IMR-90 (cell line): ENCODE measurements at regions not wholly inside any gene's neighbourhood (a gene's known extent, or its start where the extent isn't known, plus 50 kb on each side); places are given as distances from the start of the nearest gene placed in this dataset.
"Not testable (repeated sequence)": the region's sequence is repeated elsewhere in the genome, so short reads cannot be mapped to it uniquely, and the experiment has no call there.

Experiments
- ATAC-seq: fragments of 200-7000 bp; cut with Tn5 transposase; 2 replicates; pipeline ENCODE4 v1.9.1; 2020; ENCODE audit warnings: low read depth, mild to moderate bottlenecking, moderate library complexity
- BruUV-seq: library from RNA; stranded (reverse); fragments of 400-500 nt; replicated peaks from 2 replicates; lab custom pipeline; 2021; lab: Mats Ljungman, UMichigan
- CTCF ChIA-PET: fragments of 300-600 bp; formaldehyde crosslinking; extraction: SDS; loops from one replicate; lab custom pipeline; 2021; ENCODE audit warnings: antibody characterized with exemption; lab: Yijun Ruan, JAX
- POLR2A ChIA-PET: fragments of 300-600 bp; sonication (Branson Sonifier 250); formaldehyde crosslinking; loops from one replicate; lab custom pipeline; 2022; ENCODE audit warnings: antibody characterized with exemption; ENCODE audit not compliant: unreplicated experiment; lab: Charles Lee
- DNase-seq: peaks from one replicate; pipeline ENCODE4 v3.0.0; 2013
- H2AFZ ChIP-seq: replicated peaks from 2 replicates; pipeline ENCODE3; 2013; ENCODE audit warnings: low read length, mild to moderate bottlenecking; ENCODE audit not compliant: poor library complexity
- H2AK5ac ChIP-seq: 2 replicates; pipeline ENCODE4 v1.6.1; 2013; ENCODE audit warnings: low read depth, low read length, inconsistent platforms
- H2AK9ac ChIP-seq: replicated peaks from 2 replicates; pipeline ENCODE3; 2013; ENCODE audit warnings: mild to moderate bottlenecking, low read depth, low read length, moderate library complexity; ENCODE audit not compliant: poor library complexity
- H2BK120ac ChIP-seq: 2 replicates; pipeline ENCODE4 v1.6.1; 2013; ENCODE audit warnings: low read depth, low read length, inconsistent platforms
- H2BK15ac ChIP-seq: 3 replicates; pipeline ENCODE4 v1.6.1; 2013; ENCODE audit warnings: low read depth, low read length, inconsistent platforms
- H2BK20ac ChIP-seq: 2 replicates; pipeline ENCODE4 v1.6.1; 2013; ENCODE audit warnings: low read depth, mild to moderate bottlenecking, inconsistent platforms, low read length, moderate library complexity
- H2BK5ac ChIP-seq: 2 replicates; pipeline ENCODE4 v1.6.1; 2013; ENCODE audit warnings: mild to moderate bottlenecking, low read depth, low read length, inconsistent platforms; ENCODE audit not compliant: poor library complexity, severe bottlenecking
- H3K14ac ChIP-seq: replicated peaks from 2 replicates; pipeline ENCODE4 v1.6.1; 2013; ENCODE audit warnings: low read depth, low read length, inconsistent platforms
- H3K18ac ChIP-seq: 2 replicates; pipeline ENCODE4 v1.6.1; 2013; ENCODE audit warnings: low read depth, low read length, control low read depth
- H3K23ac ChIP-seq: 2 replicates; pipeline ENCODE4 v1.6.1; 2013; ENCODE audit warnings: low read depth, low read length, inconsistent platforms
- H3K27ac ChIP-seq: 2 replicates; pipeline ENCODE4 v1.5.1; 2013; ENCODE audit warnings: mild to moderate bottlenecking, control low read depth, low read length; ENCODE audit not compliant: insufficient read depth
- H3K27me3 ChIP-seq: 2 replicates; pipeline ENCODE4 v1.6.1; 2013; ENCODE audit warnings: low read length; ENCODE audit not compliant: control insufficient read depth, insufficient read depth
- H3K36me3 ChIP-seq: 2 replicates; pipeline ENCODE4 v1.6.1; 2013; ENCODE audit warnings: low read length, mixed read lengths; ENCODE audit not compliant: control insufficient read depth, insufficient read depth
- H3K4ac ChIP-seq: 2 replicates; pipeline ENCODE4 v1.6.1; 2013; ENCODE audit warnings: low read depth, low read length, inconsistent platforms
- H3K4me1 ChIP-seq: 2 replicates; pipeline ENCODE4 v1.6.1; 2013; ENCODE audit warnings: low read length, mixed read lengths; ENCODE audit not compliant: control insufficient read depth, insufficient read depth
- H3K4me2 ChIP-seq: 2 replicates; pipeline ENCODE4 v1.6.1; 2013; ENCODE audit warnings: low read depth, mild to moderate bottlenecking, control low read depth, low read length, moderate library complexity
- H3K4me3 ChIP-seq: 2 replicates; pipeline ENCODE4 v1.5.1; 2013; ENCODE audit warnings: low read depth, mild to moderate bottlenecking, control low read depth, low read length, moderate library complexity; ENCODE audit not compliant: insufficient read depth
- H3K56ac ChIP-seq: 2 replicates; pipeline ENCODE4 v1.6.1; 2013; ENCODE audit warnings: low read length, inconsistent platforms; ENCODE audit not compliant: insufficient read depth; ENCODE audit errors: extremely low read depth
- H3K79me1 ChIP-seq, 2 experiments: 2 replicates each; pipeline ENCODE4 v1.6.1; 2013; ENCODE audit warnings: low read length in 2 of 2, inconsistent platforms in 1 of 2, low read depth in 1 of 2
- H3K9ac ChIP-seq: 2 replicates; pipeline ENCODE4 v1.6.1; 2013; ENCODE audit warnings: low read depth, low read length, control low read depth
- H3K9me1 ChIP-seq: 2 replicates; pipeline ENCODE4 v1.6.1; 2013; ENCODE audit warnings: low read length, inconsistent platforms; ENCODE audit not compliant: insufficient read depth
- H3K9me3 ChIP-seq: 2 replicates; pipeline ENCODE4 v1.6.1; 2013; ENCODE audit warnings: low read length; ENCODE audit not compliant: control insufficient read depth, insufficient read depth
- H4K20me1 ChIP-seq: 2 replicates; pipeline ENCODE4 v1.6.1; 2013; ENCODE audit warnings: low read length, inconsistent platforms; ENCODE audit not compliant: insufficient read depth
- H4K5ac ChIP-seq: 2 replicates; pipeline ENCODE4 v1.6.1; 2013; ENCODE audit warnings: mild to moderate bottlenecking, low read depth, low read length, control low read depth
- H4K8ac ChIP-seq, 2 experiments: 2 replicates each; pipeline ENCODE4 v1.6.1; 2013; ENCODE audit warnings: low read depth in 2 of 2, low read length in 2 of 2, control low read depth in 1 of 2, inconsistent platforms in 1 of 2
- H4K91ac ChIP-seq: 2 replicates; pipeline ENCODE4 v1.6.1; 2013; ENCODE audit warnings: low read depth, low read length, inconsistent platforms; ENCODE audit not compliant: insufficient read depth
- WGBS, 2 experiments: methylation state at CpG; one replicate each; pipeline versions ENCODE4 v1.1.5 to v1.1.7; 2013; ENCODE audit warnings: missing lambda C conversion rate in 2 of 2; ENCODE audit not compliant: insufficient read length in 1 of 2; ENCODE audit errors: extremely low coverage in 2 of 2; 5-methylcytosine and 5-hydroxymethylcytosine counted together
- dilution Hi-C: fragments of 300-500 bp; cut with HindIII; formaldehyde crosslinking; loops from one replicate; pipeline ENCODE4 v1.14.3; 2018; ENCODE audit warnings: low sequenced_read_pairs; ENCODE audit not compliant: unreplicated experiment
- in situ Hi-C: fragments of 300-500 bp; cut with MboI; formaldehyde crosslinking; loops from 3 replicates; pipeline ENCODE4 v1.14.3; 2019; ENCODE audit warnings: low sequenced_read_pairs, inconsistent platforms, mixed read lengths
- intact Hi-C: fragments of 100-400 bp; cut with micrococcal nuclease; formaldehyde crosslinking; loops from 2 replicates; pipeline ENCODE4 v1.10.0; 2022

- H3K4me1 ChIP-seq, dilution Hi-C loops, POLR2A ChIA-PET, H3K9me1 ChIP-seq, H2BK120ac ChIP-seq, H4K8ac ChIP-seq, H2BK20ac ChIP-seq, H3K9me3 ChIP-seq, H3K36me3 ChIP-seq, H3K4me3 ChIP-seq, H3K9ac ChIP-seq, H2AK9ac ChIP-seq, H3K56ac ChIP-seq, H4K20me1 ChIP-seq, H4K91ac ChIP-seq, H2AFZ ChIP-seq, H2BK15ac ChIP-seq, ATAC-seq, H3K27ac ChIP-seq, H3K79me1 ChIP-seq, H2AK5ac ChIP-seq, BruUV-seq, H2BK5ac ChIP-seq, H3K27me3 ChIP-seq, H3K14ac ChIP-seq, in situ Hi-C loops, H3K23ac ChIP-seq, H4K5ac ChIP-seq, CTCF ChIA-PET, H3K18ac ChIP-seq, H3K4me2 ChIP-seq, H3K4ac ChIP-seq, intact Hi-C loops: not testable (repeated sequence)
- DNase-seq: peak; percentile 16
- WGBS, 2 experiments: no CpG with 5 or more reads among the region's 3 CpGs
These were observed 570.8 kb upstream of the PTGER4 start for GRCh38 chr5:40108764-40109390.

DNA sequence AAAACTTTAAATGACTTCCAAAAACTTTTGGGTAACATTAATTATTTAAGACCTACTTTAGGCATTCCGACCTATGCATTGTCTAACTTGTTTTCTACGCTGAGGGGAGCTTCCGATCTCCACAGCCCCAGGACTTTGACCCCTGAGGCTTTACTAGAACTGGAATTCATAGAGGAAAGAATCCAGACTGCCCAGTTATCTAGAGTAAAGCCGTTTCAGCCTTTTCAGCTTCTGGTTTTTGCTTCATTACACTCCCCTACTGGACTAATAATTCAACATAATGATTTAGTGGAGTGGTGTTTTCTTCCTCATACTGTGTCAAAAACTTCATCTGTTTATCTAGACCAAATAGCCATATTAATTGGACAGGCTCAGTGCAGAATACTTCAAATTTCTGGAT, 571.9 kb upstream of the PTGER4 start:
- CTCF ChIA-PET, H3K9me3 ChIP-seq, H3K18ac ChIP-seq, H3K79me1 ChIP-seq, H2BK15ac ChIP-seq, ATAC-seq, H3K27me3 ChIP-seq, H3K9ac ChIP-seq, BruUV-seq, intact Hi-C loops, H2BK5ac ChIP-seq, H3K56ac ChIP-seq, H4K91ac ChIP-seq, H2BK20ac ChIP-seq, H2AK9ac ChIP-seq, H3K27ac ChIP-seq, H3K4me1 ChIP-seq, H3K4me2 ChIP-seq, H3K9me1 ChIP-seq, H2AK5ac ChIP-seq, H4K8ac ChIP-seq, H3K4me3 ChIP-seq, DNase-seq, POLR2A ChIA-PET, in situ Hi-C loops, H4K20me1 ChIP-seq, dilution Hi-C loops, H2AFZ ChIP-seq, H4K5ac ChIP-seq, H3K23ac ChIP-seq, H3K4ac ChIP-seq, H3K14ac ChIP-seq, H2BK120ac ChIP-seq, H3K36me3 ChIP-seq: not testable (repeated sequence)
- WGBS, 2 experiments: no CpG with 5 or more reads among the region's 4 CpGs
